Chondrocyte (in vitro differentiated cells): ENCODE measurements at regions not wholly inside any gene's neighbourhood (a gene's known extent, or its start where the extent isn't known, plus 50 kb on each side); places are given as distances from the start of the nearest gene placed in this dataset.

ENCODE experiments used
- DNase-seq: peaks from one replicate; pipeline ENCODE4 v3.0.0; 2021; ENCODE audit warnings: mixed read lengths, low spot score
- H3K27ac Mint-ChIP-seq: one replicate; pipeline ENCODE4 v1.8.0; 2021; ENCODE audit warnings: mild to moderate bottlenecking, moderate library complexity, mixed read lengths; ENCODE audit not compliant: unreplicated experiment
- H3K27me3 Mint-ChIP-seq: 2 replicates; pipeline ENCODE4 v1.8.0; 2021; ENCODE audit warnings: low read depth, mixed read lengths
- H3K36me3 Mint-ChIP-seq: 2 replicates; pipeline ENCODE4 v1.8.0; 2021; ENCODE audit warnings: low read depth, mixed read lengths
- H3K4me1 Mint-ChIP-seq: 2 replicates; pipeline ENCODE4 v1.8.0; 2021; ENCODE audit warnings: low read depth, mild to moderate bottlenecking, mixed read lengths
- H3K4me3 Mint-ChIP-seq: one replicate; pipeline ENCODE4 v1.8.0; 2021; ENCODE audit warnings: mild to moderate bottlenecking, moderate library complexity, mixed read lengths; ENCODE audit not compliant: unreplicated experiment
- H3K9me3 Mint-ChIP-seq: 2 replicates; pipeline ENCODE4 v1.8.0; 2021; ENCODE audit warnings: low read depth, mixed read lengths
- TF ChIP-seq, protein P1 (sequence below): fragments of 200-600 bp; sonication (generic); IDR thresholded peaks from 2 replicates; pipeline ENCODE4 v1.5.0; 2021; ENCODE audit warnings: antibody characterized with exemption, mild to moderate bottlenecking, moderate library complexity

- Mint-ChIP-seq H3K27ac (peak overlapping the region; percentile 55), H3K4me3 (no peak overlapping the region), H3K36me3 (peaks cover 1% of the 10 kb centered on the region), H3K9me3 (peaks cover 4% of the 10 kb centered on the region), H3K27me3 (no peaks in the 10 kb centered on the region), H3K4me1 (peaks cover 40% of the 10 kb centered on the region)
- TF ChIP-seq, protein P1, sequence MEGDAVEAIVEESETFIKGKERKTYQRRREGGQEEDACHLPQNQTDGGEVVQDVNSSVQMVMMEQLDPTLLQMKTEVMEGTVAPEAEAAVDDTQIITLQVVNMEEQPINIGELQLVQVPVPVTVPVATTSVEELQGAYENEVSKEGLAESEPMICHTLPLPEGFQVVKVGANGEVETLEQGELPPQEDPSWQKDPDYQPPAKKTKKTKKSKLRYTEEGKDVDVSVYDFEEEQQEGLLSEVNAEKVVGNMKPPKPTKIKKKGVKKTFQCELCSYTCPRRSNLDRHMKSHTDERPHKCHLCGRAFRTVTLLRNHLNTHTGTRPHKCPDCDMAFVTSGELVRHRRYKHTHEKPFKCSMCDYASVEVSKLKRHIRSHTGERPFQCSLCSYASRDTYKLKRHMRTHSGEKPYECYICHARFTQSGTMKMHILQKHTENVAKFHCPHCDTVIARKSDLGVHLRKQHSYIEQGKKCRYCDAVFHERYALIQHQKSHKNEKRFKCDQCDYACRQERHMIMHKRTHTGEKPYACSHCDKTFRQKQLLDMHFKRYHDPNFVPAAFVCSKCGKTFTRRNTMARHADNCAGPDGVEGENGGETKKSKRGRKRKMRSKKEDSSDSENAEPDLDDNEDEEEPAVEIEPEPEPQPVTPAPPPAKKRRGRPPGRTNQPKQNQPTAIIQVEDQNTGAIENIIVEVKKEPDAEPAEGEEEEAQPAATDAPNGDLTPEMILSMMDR, result no peak
- no peak for DNase-seq
These were observed 63.9 kb upstream of the RGMA start for GRCh38 chr15:93152951-93153350.

- Mint-ChIP-seq H3K4me3 (no peak overlapping the region), H3K27ac (no peak overlapping the region), H3K4me1 (peaks cover 40% of the 10 kb centered on the region), H3K36me3 (peaks cover 1% of the 10 kb centered on the region), H3K9me3 (peaks cover 4% of the 10 kb centered on the region), H3K27me3 (no peaks in the 10 kb centered on the region)
- no peak for DNase-seq
- TF ChIP-seq, protein P1, result no peak
These were observed 63.3 kb upstream of the RGMA start for GRCh38 chr15:93152360-93152759.

- Mint-ChIP-seq H3K9me3 (no peaks in the 10 kb centered on the region), H3K27ac (no peak overlapping the region), H3K27me3 (no peaks in the 10 kb centered on the region), H3K4me1 (peaks cover 40% of the 10 kb centered on the region), H3K4me3 (no peak overlapping the region), H3K36me3 (peaks cover 1% of the 10 kb centered on the region)
- TF ChIP-seq, protein P1, result no peak
- DNase-seq, result no peak
These were observed 62.2 kb upstream of the RGMA start for GRCh38 chr15:93150910-93151881.

- peaks cover 20% of the 10 kb centered on the region for H3K27me3 Mint-ChIP-seq
- no peak overlapping the region for H3K4me3 Mint-ChIP-seq
- H3K4me1 Mint-ChIP-seq, result peaks cover 15% of the 10 kb centered on the region
- H3K36me3 Mint-ChIP-seq, result peaks cover 1% of the 10 kb centered on the region
- TF ChIP-seq, protein P1, result no peak
- DNase-seq, result no peak
- no peak overlapping the region for H3K27ac Mint-ChIP-seq
- no peaks in the 10 kb centered on the region for H3K9me3 Mint-ChIP-seq
These were observed 57.6 kb upstream of the RGMA start for GRCh38 chr15:93146601-93147000.

DNA sequence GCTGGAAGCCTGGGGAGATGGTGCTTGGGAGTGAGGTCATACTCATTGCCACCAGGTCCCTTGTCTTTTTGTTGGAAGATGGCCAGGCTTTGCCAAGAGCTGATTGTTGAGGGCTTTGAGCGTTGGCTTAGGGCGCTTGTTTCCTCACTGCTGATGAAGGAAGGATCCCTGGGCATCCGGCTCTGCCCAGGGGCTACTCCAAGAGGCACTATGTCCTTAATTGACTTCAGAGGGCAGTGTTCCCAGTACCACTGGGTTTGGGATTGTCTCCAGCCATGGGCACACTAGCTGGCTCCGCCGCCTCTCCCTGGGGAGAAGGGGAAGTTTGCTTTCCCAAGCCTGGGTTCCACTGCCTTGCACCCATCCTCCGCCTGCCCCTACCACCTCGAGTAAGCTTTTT, 57.2 kb upstream of the RGMA start:
- H3K9me3 Mint-ChIP-seq, result no peaks in the 10 kb centered on the region
- no peak for DNase-seq
- H3K27ac Mint-ChIP-seq, result no peak overlapping the region
- H3K4me3 Mint-ChIP-seq, result no peak overlapping the region
- H3K27me3 Mint-ChIP-seq, result peaks cover 20% of the 10 kb centered on the region
- peaks cover 11% of the 10 kb centered on the region for H3K4me1 Mint-ChIP-seq
- H3K36me3 Mint-ChIP-seq, result no peaks in the 10 kb centered on the region
- TF ChIP-seq, protein P1, result no peak
